HepG2 (cell line): ENCODE measurements at regions not wholly inside any gene's neighbourhood (a gene's known extent, or its start where the extent isn't known, plus 50 kb on each side); places are given as distances from the start of the nearest gene placed in this dataset.

Experiments used
- ATAC-seq: fragments of 200-7000 bp; cut with Tn5 transposase; 3 replicates; pipeline ENCODE4 v1.9.1; 2020; ENCODE audit warnings: mild to moderate bottlenecking, moderate library complexity
- BruUV-seq: library from RNA; stranded (reverse); fragments of 400-500 nt; replicated peaks from 2 replicates; lab custom pipeline; 2021; lab: Mats Ljungman, UMichigan
- CTCF ChIA-PET: fragments of 300-600 bp; formaldehyde crosslinking; extraction: SDS; loops from one replicate; lab custom pipeline; 2021; ENCODE audit warnings: low total read pairs, inconsistent platforms, low intra/inter-chr PET ratio; lab: Yijun Ruan, JAX
- POLR2A ChIA-PET: fragments of 350-600 bp; sonication (Branson Sonifier 250); formaldehyde crosslinking; loops from one replicate; lab custom pipeline; 2020; ENCODE audit warnings: antibody characterized with exemption, inconsistent platforms; lab: Yijun Ruan, JAX
- DNase-seq: peaks from one replicate; pipeline ENCODE4 v3.0.0-alpha.2; 2015; ENCODE audit warnings: low spot score
- FAIRE-seq: peaks from 3 replicates; lab custom pipeline; 2011; peaks lifted over from hg19 to GRCh38; lab: Jason Lieb, UNC
- H2AFZ ChIP-seq: one replicate; pipeline ENCODE4 v1.6.1; 2011; ENCODE audit warnings: low read length, inconsistent platforms
- H3K27ac ChIP-seq: fragments of 300-600 bp; 3 replicates; pipeline ENCODE4 v1.8.0; 2011; ENCODE audit warnings: mixed run types, mild to moderate bottlenecking, mixed read lengths, low read length, inconsistent platforms; ENCODE audit not compliant: insufficient read depth; ENCODE audit errors: extremely low read length
- H3K27me3 ChIP-seq, 2 experiments: fragments of 200-600 bp in 1 of 2; 2 replicates in 1 of 2; 3 replicates in 1 of 2; pipeline versions ENCODE4 v1.6.0 to v1.8.0; 2011; ENCODE audit warnings: low read length in 2 of 2, mild to moderate bottlenecking in 2 of 2, moderate library complexity in 2 of 2, inconsistent platforms in 1 of 2; ENCODE audit not compliant: insufficient read depth in 2 of 2, control insufficient read depth in 1 of 2
- H3K36me3 ChIP-seq, 2 experiments: fragments of 200-600 bp in 1 of 2; replicated peaks in 1 of 2; 2 replicates in 1 of 2; 3 replicates in 1 of 2; pipeline versions ENCODE4 v1.5.1 to v1.8.0; 2011; ENCODE audit warnings: low read length in 2 of 2, inconsistent platforms in 1 of 2; ENCODE audit not compliant: insufficient read depth in 2 of 2, control insufficient read depth in 1 of 2
- H3K4me1 ChIP-seq: 2 replicates; pipeline ENCODE4 v1.5.1; 2012; ENCODE audit warnings: low read length, inconsistent platforms; ENCODE audit not compliant: insufficient read depth
- H3K4me2 ChIP-seq: 2 replicates; pipeline ENCODE4 v1.6.0; 2011; ENCODE audit warnings: low read depth, low read length, inconsistent platforms
- H3K4me3 ChIP-seq, 3 experiments: fragments of 200-600 bp in 1 of 3; sonication (generic), shearing (Covaris generic) in 1 of 3; replicated peaks in 1 of 3; 2 replicates each; pipeline ENCODE4 v1.5.1; 2011 to 2016; ENCODE audit warnings: low read length in 3 of 3, inconsistent platforms in 2 of 3, low read depth in 2 of 3, mild to moderate bottlenecking in 2 of 3, control low read depth in 1 of 3, mixed read lengths in 1 of 3; ENCODE audit not compliant: insufficient read depth in 1 of 3
- H3K79me2 ChIP-seq: one replicate; pipeline ENCODE4 v1.6.1; 2011; ENCODE audit warnings: low read length, inconsistent platforms; ENCODE audit not compliant: insufficient read depth
- H3K9ac ChIP-seq: 2 replicates; pipeline ENCODE4 v1.6.0; 2011; ENCODE audit warnings: mild to moderate bottlenecking, low read depth, low read length, inconsistent platforms; ENCODE audit not compliant: insufficient read depth
- H3K9me3 ChIP-seq: 2 replicates; pipeline ENCODE4 v1.5.1; 2012; ENCODE audit warnings: mild to moderate bottlenecking, low read length
- H4K20me1 ChIP-seq: 2 replicates; pipeline ENCODE4 v1.6.0; 2011; ENCODE audit warnings: inconsistent platforms, mild to moderate bottlenecking, low read length, moderate library complexity; ENCODE audit not compliant: insufficient read depth
- HDAC1 ChIP-seq: sonication (generic); formaldehyde crosslinking; IDR thresholded peaks from 2 replicates; pipeline ENCODE4 v1.5.1; 2020; ENCODE audit warnings: mild to moderate bottlenecking, missing genetic modification reagents
- HIVEP1 ChIP-seq: sonication (generic); formaldehyde crosslinking; IDR thresholded peaks from 2 replicates; pipeline ENCODE4 v1.4.0; 2020; ENCODE audit warnings: mild to moderate bottlenecking, missing genetic modification reagents
- HNF4A ChIP-seq: sonication (generic); formaldehyde crosslinking; IDR thresholded peaks from 2 replicates; pipeline ENCODE4 v1.4.0; 2020; ENCODE audit warnings: missing genetic modification reagents
- MBNL3 ChIP-seq: fragments of 250-450 bp; sonication (Bioruptor Pico); conservative IDR thresholded peaks from 2 replicates; pipeline ENCODE4 v1.8.0; 2022; ENCODE audit warnings: mild to moderate bottlenecking, inconsistent platforms
- NFE2L1 ChIP-seq: sonication (generic); formaldehyde crosslinking; IDR thresholded peaks from 2 replicates; pipeline ENCODE4 v1.4.0; 2020; ENCODE audit warnings: missing genetic modification reagents, mild to moderate bottlenecking, borderline replicate concordance
- PHF8 ChIP-seq: sonication (generic); formaldehyde crosslinking; IDR thresholded peaks from 2 replicates; pipeline ENCODE4 v1.5.0; 2020; ENCODE audit warnings: missing genetic modification reagents
- TAF1 ChIP-seq: sonication (generic); formaldehyde crosslinking; IDR thresholded peaks from 2 replicates; pipeline ENCODE4 v1.4.0; 2020; ENCODE audit warnings: missing genetic modification reagents
- ZKSCAN5 ChIP-seq: sonication (generic); formaldehyde crosslinking; IDR thresholded peaks from 2 replicates; pipeline ENCODE4 v1.5.1; 2020; ENCODE audit warnings: mild to moderate bottlenecking, missing genetic modification reagents
- ZNF101 ChIP-seq: sonication (generic); formaldehyde crosslinking; IDR thresholded peaks from 2 replicates; pipeline ENCODE4 v1.4.0; 2020; ENCODE audit warnings: mild to moderate bottlenecking, low read depth, missing genetic modification reagents, borderline replicate concordance
- ZNF337 ChIP-seq: sonication (generic); formaldehyde crosslinking; IDR thresholded peaks from 2 replicates; pipeline ENCODE4 v1.5.1; 2020; ENCODE audit warnings: missing genetic modification reagents, low read depth, mild to moderate bottlenecking, borderline replicate concordance
- ZNF34 ChIP-seq: sonication (generic); formaldehyde crosslinking; IDR thresholded peaks from 2 replicates; pipeline ENCODE4 v1.4.0; 2020; ENCODE audit warnings: mild to moderate bottlenecking, missing genetic modification reagents, borderline replicate concordance
- ZNF644 ChIP-seq: IDR thresholded peaks from 2 replicates; pipeline ENCODE4 v1.6.1; 2016; ENCODE audit warnings: low read depth
- ZNF816 ChIP-seq: sonication (generic); formaldehyde crosslinking; IDR thresholded peaks from 2 replicates; pipeline ENCODE4 v1.8.0; 2022; ENCODE audit warnings: missing genetic modification reagents, mild to moderate bottlenecking, borderline replicate concordance
- WGBS: methylation state at CpG from one replicate; pipeline ENCODE4 v1.1.6; 2017; ENCODE audit warnings: low lambda C conversion rate; 5-methylcytosine and 5-hydroxymethylcytosine counted together
- in situ Hi-C: cut with HindIII; loops from 2 replicates; pipeline ENCODE4 v1.10.0; 2017; ENCODE audit warnings: low pct_unique_long_range_greater_than_20kb; ENCODE audit not compliant: extremely low pct_ligation_motif_present
- intact Hi-C: fragments of 100-400 bp; cut with micrococcal nuclease; formaldehyde crosslinking; loops from one replicate; pipeline ENCODE4 v1.10.0; 2022; ENCODE audit not compliant: unreplicated experiment
- TF ChIP-seq, protein P1 (sequence below): sonication (generic); formaldehyde crosslinking; IDR thresholded peaks from 2 replicates; pipeline ENCODE4 v1.8.1; 2023; ENCODE audit warnings: mild to moderate bottlenecking, missing genetic modification reagents
- TF ChIP-seq, protein P2 (sequence below): sonication (generic); formaldehyde crosslinking; IDR thresholded peaks from 2 replicates; pipeline ENCODE4 v1.4.0; 2020; ENCODE audit warnings: low read depth, missing genetic modification reagents
- TF ChIP-seq, protein P3 (sequence below): sonication (generic); formaldehyde crosslinking; IDR thresholded peaks from 2 replicates; pipeline ENCODE4 v1.4.0; 2020; ENCODE audit warnings: mild to moderate bottlenecking, missing genetic modification reagents
- TF ChIP-seq, protein P4 (sequence below): IDR thresholded peaks from 2 replicates; pipeline ENCODE4 v1.6.1; 2016; ENCODE audit warnings: low read depth, borderline replicate concordance
- TF ChIP-seq, protein P5 (sequence below): sonication (generic); formaldehyde crosslinking; IDR thresholded peaks from 2 replicates; pipeline ENCODE4 v1.8.0; 2022; ENCODE audit warnings: mild to moderate bottlenecking, missing genetic modification reagents, moderate library complexity

DNA sequence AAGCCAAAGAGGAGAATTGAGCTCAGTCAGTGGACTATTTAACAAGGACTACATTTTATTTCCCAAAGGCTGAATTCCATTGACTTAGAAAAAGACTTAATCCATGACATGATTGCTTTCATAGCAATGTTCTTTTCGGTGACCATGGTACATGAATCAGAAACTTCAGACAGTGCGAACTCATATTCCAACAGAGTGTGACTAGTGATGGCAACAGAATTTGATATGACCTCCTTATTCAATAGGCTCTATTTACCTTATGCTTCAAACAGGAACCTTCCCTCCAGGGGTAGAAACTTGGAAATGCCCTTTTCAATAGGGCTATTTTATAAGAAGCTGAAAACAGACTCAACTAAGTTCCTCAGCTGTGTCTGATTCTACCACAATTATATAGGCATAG lies 191.9 kb downstream of the RND3 start:
- FAIRE-seq (no peak), ATAC-seq (no peak)
- no TSS peak for BruUV-seq
- H3K4me1 ChIP-seq, result no peaks in the 10 kb centered on the region
- no peak overlapping the region for H3K4me2 ChIP-seq
- peaks cover 86% of the 10 kb centered on the region for H3K9me3 ChIP-seq
- WGBS, result 58% methylated on average over 2 of the region's 2 CpGs
- CTCF ChIA-PET, result no interaction called here
- TF ChIP-seq, protein P1, sequence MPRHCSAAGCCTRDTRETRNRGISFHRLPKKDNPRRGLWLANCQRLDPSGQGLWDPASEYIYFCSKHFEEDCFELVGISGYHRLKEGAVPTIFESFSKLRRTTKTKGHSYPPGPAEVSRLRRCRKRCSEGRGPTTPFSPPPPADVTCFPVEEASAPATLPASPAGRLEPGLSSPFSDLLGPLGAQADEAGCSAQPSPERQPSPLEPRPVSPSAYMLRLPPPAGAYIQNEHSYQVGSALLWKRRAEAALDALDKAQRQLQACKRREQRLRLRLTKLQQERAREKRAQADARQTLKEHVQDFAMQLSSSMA (CRISPR knock-in tag), result no peak
- TF ChIP-seq ZKSCAN5 (CRISPR knock-in tag), result no peak
- no peak for TF ChIP-seq ZNF644 (CRISPR knock-in tag)
- TF ChIP-seq TAF1 (CRISPR knock-in tag), result no peak
- no peak for TF ChIP-seq MBNL3 (CRISPR knock-in tag)
- no peak for TF ChIP-seq HNF4A (CRISPR knock-in tag)
- TF ChIP-seq ZNF337 (CRISPR knock-in tag), result no peak
- TF ChIP-seq ZNF101, result no peak
- no peak for TF ChIP-seq ZNF816 (CRISPR knock-in tag)
- TF ChIP-seq, protein P2, sequence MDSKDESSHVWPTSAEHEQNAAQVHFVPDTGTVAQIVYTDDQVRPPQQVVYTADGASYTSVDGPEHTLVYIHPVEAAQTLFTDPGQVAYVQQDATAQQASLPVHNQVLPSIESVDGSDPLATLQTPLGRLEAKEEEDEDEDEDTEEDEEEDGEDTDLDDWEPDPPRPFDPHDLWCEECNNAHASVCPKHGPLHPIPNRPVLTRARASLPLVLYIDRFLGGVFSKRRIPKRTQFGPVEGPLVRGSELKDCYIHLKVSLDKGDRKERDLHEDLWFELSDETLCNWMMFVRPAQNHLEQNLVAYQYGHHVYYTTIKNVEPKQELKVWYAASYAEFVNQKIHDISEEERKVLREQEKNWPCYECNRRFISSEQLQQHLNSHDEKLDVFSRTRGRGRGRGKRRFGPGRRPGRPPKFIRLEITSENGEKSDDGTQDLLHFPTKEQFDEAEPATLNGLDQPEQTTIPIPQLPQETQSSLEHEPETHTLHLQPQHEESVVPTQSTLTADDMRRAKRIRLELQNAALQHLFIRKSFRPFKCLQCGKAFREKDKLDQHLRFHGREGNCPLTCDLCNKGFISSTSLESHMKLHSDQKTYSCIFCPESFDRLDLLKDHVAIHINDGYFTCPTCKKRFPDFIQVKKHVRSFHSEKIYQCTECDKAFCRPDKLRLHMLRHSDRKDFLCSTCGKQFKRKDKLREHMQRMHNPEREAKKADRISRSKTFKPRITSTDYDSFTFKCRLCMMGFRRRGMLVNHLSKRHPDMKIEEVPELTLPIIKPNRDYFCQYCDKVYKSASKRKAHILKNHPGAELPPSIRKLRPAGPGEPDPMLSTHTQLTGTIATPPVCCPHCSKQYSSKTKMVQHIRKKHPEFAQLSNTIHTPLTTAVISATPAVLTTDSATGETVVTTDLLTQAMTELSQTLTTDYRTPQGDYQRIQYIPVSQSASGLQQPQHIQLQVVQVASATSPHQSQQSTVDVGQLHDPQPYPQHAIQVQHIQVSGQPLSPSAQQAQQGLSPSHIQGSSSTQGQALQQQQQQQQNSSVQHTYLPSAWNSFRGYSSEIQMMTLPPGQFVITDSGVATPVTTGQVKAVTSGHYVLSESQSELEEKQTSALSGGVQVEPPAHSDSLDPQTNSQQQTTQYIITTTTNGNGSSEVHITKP (CRISPR knock-in tag), result no peak
- TF ChIP-seq PHF8, result no peak
- TF ChIP-seq HDAC1 (CRISPR knock-in tag), result no peak
- TF ChIP-seq, protein P3, sequence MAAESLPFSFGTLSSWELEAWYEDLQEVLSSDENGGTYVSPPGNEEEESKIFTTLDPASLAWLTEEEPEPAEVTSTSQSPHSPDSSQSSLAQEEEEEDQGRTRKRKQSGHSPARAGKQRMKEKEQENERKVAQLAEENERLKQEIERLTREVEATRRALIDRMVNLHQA (CRISPR knock-in tag), result no peak
- TF ChIP-seq, protein P4, sequence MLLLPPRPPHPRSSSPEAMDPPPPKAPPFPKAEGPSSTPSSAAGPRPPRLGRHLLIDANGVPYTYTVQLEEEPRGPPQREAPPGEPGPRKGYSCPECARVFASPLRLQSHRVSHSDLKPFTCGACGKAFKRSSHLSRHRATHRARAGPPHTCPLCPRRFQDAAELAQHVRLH (CRISPR knock-in tag), result no peak
- TF ChIP-seq, protein P5, sequence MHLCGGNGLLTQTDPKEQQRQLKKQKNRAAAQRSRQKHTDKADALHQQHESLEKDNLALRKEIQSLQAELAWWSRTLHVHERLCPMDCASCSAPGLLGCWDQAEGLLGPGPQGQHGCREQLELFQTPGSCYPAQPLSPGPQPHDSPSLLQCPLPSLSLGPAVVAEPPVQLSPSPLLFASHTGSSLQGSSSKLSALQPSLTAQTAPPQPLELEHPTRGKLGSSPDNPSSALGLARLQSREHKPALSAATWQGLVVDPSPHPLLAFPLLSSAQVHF (CRISPR knock-in tag), result no peak
- TF ChIP-seq ZNF34 (CRISPR knock-in tag), result no peak
- no peak for TF ChIP-seq HIVEP1 (CRISPR knock-in tag)
- TF ChIP-seq NFE2L1 (CRISPR knock-in tag), result no peak
- TF ChIP-seq, all 625 proteins: peak for 0
- in situ Hi-C loops (no loop called here), intact Hi-C loops (no loop called here)
- POLR2A ChIA-PET, result no interaction called here
- no peak overlapping the region for H3K27ac ChIP-seq
- no peak for DNase-seq
- H3K36me3 ChIP-seq, result no peaks in the 10 kb centered on the region
- no peaks in the 10 kb centered on the region for H3K27me3 ChIP-seq
- no peak overlapping the region for H3K9ac ChIP-seq
- H3K79me2 ChIP-seq, result no peaks in the 10 kb centered on the region
- H2AFZ ChIP-seq, result no peak overlapping the region
- H3K4me3 ChIP-seq, result no peak overlapping the region
- no peaks in the 10 kb centered on the region for H4K20me1 ChIP-seq
